ENCODE measurements at regions not wholly inside any gene's neighbourhood (a gene's known extent, or its start where the extent isn't known, plus 50 kb on each side); places are given as distances from the start of the nearest gene placed in this dataset.
A peak's percentile ranks its signal among the peaks of the same experiment; 100 is the strongest.

- Histone ChIP-seq H3K27ac (ENCODE audit: low read length in 2 of 2) (no peak overlapping the region), H2AFZ (ENCODE audit: insufficient read depth, low read depth, low read length, poor library complexity, severe bottlenecking) (no peak overlapping the region), H3K4me2 (replicated peaks; ENCODE audit: low read depth, low read length, poor library complexity, severe bottlenecking) (no peak overlapping the region), H3K9ac (ENCODE audit: low read length) (no peak overlapping the region), H3K27me3 (replicated peaks in 1 of 4; ENCODE audit: control extremely low read depth in 1 of 4, control insufficient read depth in 3 of 4, insufficient read depth in 4 of 4, low read length in 3 of 4) (no peaks in the 10 kb centered on the region), H3K36me3 (replicated peaks in 1 of 2; ENCODE audit: control extremely low read depth in 1 of 2, control insufficient read depth in 1 of 2, extremely low read depth in 1 of 2, insufficient read depth in 2 of 2, low read length in 1 of 2) (no peaks in the 10 kb centered on the region), H3K9me3 (ENCODE audit: control extremely low read depth in 1 of 3, control insufficient read depth in 2 of 3, insufficient read depth in 1 of 3, low read length in 2 of 3) (peaks cover 0 to 3% (median 0%) of the 10 kb centered on the region in 3 donors), H3K79me2 (ENCODE audit: control insufficient read depth, insufficient read depth, low read length) (no peaks in the 10 kb centered on the region), H3K4me3 (ENCODE audit: control extremely low read depth in 1 of 5, extremely low read depth in 1 of 5, insufficient read depth in 1 of 5, low read depth in 2 of 5, low read length in 4 of 5) (no peak overlapping the region), H3K4me1 (ENCODE audit: control insufficient read depth in 2 of 2, insufficient read depth in 2 of 2, low read length in 2 of 2) (no peaks in the 10 kb centered on the region), H4K20me1 (ENCODE audit: control insufficient read depth, insufficient read depth, low read length, poor library complexity, severe bottlenecking) (no peaks in the 10 kb centered on the region)
- ATAC-seq (ENCODE audit: low read depth) = no peak
- H3K27ac Mint-ChIP-seq = no peak overlapping the region
- H3K4me1 Mint-ChIP-seq = no peaks in the 10 kb centered on the region
- DNase-seq = no peak
- ChIA-PET CTCF (no interaction called here), POLR2A (no interaction called here)
- H3K27me3 Mint-ChIP-seq = no peaks in the 10 kb centered on the region
- WGBS (ENCODE audit: insufficient coverage) = 86% methylated on average over 1 of the region's 3 CpGs
- peaks cover 2% of the 10 kb centered on the region for H3K9me3 Mint-ChIP-seq (ENCODE audit: insufficient read depth)
- H3K4me3 Mint-ChIP-seq = no peak overlapping the region
- intact Hi-C loops (cut with micrococcal nuclease) = no loop called here
- TF ChIP-seq EZH2 (IDR thresholded peaks at IDR 0.05; ENCODE audit: borderline replicate concordance, insufficient read depth, low read depth, low read length, poor library complexity, severe bottlenecking) (no peak), CTCF (IDR thresholded peaks at IDR 0.05) (no peak)
These were observed 646.9 kb upstream of the ZP4 start for GRCh38 chr1:238537641-238538040.

GRCh38 chr1:238530209-238530851, 639.6 kb upstream of the ZP4 start:
- Mint-ChIP-seq H3K4me1 (no peaks in the 10 kb centered on the region), H3K27me3 (no peaks in the 10 kb centered on the region), H3K27ac (no peak overlapping the region), H3K4me3 (no peak overlapping the region), H3K9me3 (ENCODE audit: insufficient read depth) (peaks cover 4% of the 10 kb centered on the region)
- no peak for TF ChIP-seq EZH2 (IDR thresholded peaks at IDR 0.05; ENCODE audit: borderline replicate concordance, insufficient read depth, low read depth, low read length, poor library complexity, severe bottlenecking)
- TF ChIP-seq CTCF (IDR thresholded peaks at IDR 0.05) = no peak
- H3K4me1 ChIP-seq (ENCODE audit: control insufficient read depth in 2 of 2, insufficient read depth in 2 of 2, low read length in 2 of 2) = no peaks in the 10 kb centered on the region
- 86% methylated on average over 13 of the region's 13 CpGs for WGBS (ENCODE audit: insufficient coverage)
- H3K9ac ChIP-seq (ENCODE audit: low read length) = no peak overlapping the region
- peaks cover 0 to 19% (median 0%) of the 10 kb centered on the region in 3 donors for H3K9me3 ChIP-seq (ENCODE audit: control extremely low read depth in 1 of 3, control insufficient read depth in 2 of 3, insufficient read depth in 1 of 3, low read length in 2 of 3)
- H3K4me3 ChIP-seq (ENCODE audit: control extremely low read depth in 1 of 5, extremely low read depth in 1 of 5, insufficient read depth in 1 of 5, low read depth in 2 of 5, low read length in 4 of 5) = no peak overlapping the region
- no peaks in the 10 kb centered on the region for H4K20me1 ChIP-seq (ENCODE audit: control insufficient read depth, insufficient read depth, low read length, poor library complexity, severe bottlenecking)
- DNase-seq (peak; percentile 3), ATAC-seq (ENCODE audit: low read depth) (no peak)
- ChIA-PET POLR2A (no interaction called here), CTCF (no interaction called here)
- intact Hi-C loops (cut with micrococcal nuclease) = no loop called here
- no peaks in the 10 kb centered on the region for H3K27me3 ChIP-seq (replicated peaks in 1 of 4; ENCODE audit: control extremely low read depth in 1 of 4, control insufficient read depth in 3 of 4, insufficient read depth in 4 of 4, low read length in 3 of 4)
- H3K79me2 ChIP-seq (ENCODE audit: control insufficient read depth, insufficient read depth, low read length) = no peaks in the 10 kb centered on the region
- H2AFZ ChIP-seq (ENCODE audit: insufficient read depth, low read depth, low read length, poor library complexity, severe bottlenecking) = no peak overlapping the region
- no peak overlapping the region for H3K27ac ChIP-seq (ENCODE audit: low read length in 2 of 2)
- no peaks in the 10 kb centered on the region for H3K36me3 ChIP-seq (replicated peaks in 1 of 2; ENCODE audit: control extremely low read depth in 1 of 2, control insufficient read depth in 1 of 2, extremely low read depth in 1 of 2, insufficient read depth in 2 of 2, low read length in 1 of 2)
- H3K4me2 ChIP-seq (replicated peaks; ENCODE audit: low read depth, low read length, poor library complexity, severe bottlenecking) = no peak overlapping the region

Data from B cell (primary cell).